IPS DF 19.7 (cell line): ENCODE measurements at regions not wholly inside any gene's neighbourhood (a gene's known extent, or its start where the extent isn't known, plus 50 kb on each side); places are given as distances from the start of the nearest gene placed in this dataset.

Source experiments
- DNase-seq: peaks from one replicate; pipeline ENCODE4 v3.0.0-alpha.2; 2013; ENCODE audit warnings: low read depth, low spot score

- DNase-seq: no peak
Observed at GRCh38 chr2:221833966-221834365, 261.9 kb upstream of the EPHA4 start.

- no peak for DNase-seq
Observed at GRCh38 chr2:221831051-221831450, 258.9 kb upstream of the EPHA4 start.

DNA sequence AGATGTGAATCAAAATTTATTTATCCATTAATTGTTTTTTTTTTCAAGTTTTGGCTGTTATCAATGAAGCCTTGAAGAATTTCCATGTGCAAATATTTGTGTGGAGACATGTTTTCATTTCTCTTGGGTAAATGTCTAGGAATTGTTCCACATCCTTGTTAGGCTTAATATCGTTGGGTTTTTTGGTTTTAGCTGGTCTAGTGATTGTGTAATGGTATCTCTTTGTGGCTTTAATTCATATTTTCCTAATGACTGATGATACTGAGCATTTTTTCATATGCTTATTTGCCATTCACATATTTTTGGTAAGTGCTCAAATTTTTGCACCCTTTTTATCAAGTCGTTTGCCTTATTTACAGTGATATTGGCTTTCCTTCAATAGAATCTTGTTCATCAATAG is 250.3 kb upstream of the EPHA4 start:
- no peak for DNase-seq

- no peak for DNase-seq
Observed at GRCh38 chr2:221818616-221819320, 246.7 kb upstream of the EPHA4 start.

DNA sequence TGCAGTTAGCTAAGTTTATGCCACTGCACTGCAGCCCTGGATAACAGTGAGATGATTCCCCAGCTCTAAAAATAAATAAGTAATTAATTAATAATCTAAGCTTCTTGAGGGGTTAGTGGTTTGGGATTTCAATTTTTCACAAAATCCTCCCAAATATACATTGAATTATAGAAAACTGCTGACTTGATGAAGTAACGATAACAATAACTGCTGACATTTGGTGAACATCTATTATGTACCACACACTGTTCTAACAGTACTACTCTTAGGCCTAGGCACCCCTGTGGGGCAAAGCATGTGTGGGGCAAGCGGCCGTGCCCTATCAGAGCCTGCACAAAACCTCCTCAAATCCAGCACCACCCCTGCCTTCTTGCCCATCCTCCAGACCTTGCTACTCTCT is 245.8 kb upstream of the EPHA4 start:
- DNase-seq: no peak

DNA sequence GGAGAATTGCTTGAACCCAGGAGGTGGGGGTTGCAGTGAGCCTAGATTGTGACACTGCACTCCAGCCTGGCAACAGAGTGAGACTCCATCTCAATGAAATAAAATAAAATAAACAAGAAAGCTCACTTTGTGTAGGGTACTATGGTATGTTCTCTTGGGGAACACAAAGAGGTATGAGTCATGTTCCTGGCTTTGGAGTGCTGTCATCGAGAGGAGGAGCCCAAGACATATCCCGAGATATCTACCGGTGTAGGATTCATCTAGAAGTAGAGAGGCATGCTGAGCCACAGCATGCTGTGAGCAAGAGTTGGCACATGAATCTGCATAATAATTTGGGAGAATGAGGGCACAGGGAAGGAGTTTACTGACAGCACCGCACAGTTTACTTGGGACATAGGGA is 244.9 kb upstream of the EPHA4 start:
- DNase-seq: no peak

DNA sequence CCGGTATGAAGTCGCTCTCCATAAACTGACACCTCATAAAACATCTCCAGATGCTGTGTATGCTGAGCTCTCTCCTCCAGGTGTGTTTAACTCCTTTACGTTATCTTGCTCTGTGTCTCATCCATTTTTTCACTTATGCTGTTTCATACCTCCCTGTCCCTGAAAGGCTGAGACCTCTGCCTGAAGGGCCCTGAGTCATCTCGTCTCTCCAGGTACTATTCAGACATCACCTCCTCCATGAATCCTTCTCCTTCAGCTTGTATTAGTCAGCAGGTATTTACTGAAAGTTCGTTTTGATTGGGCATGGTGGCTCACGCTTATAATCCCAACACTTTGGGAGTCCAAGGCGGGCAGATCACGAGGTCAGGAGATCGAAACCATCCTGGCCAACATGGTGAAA is 244.5 kb upstream of the EPHA4 start:
- no peak for DNase-seq

DNA sequence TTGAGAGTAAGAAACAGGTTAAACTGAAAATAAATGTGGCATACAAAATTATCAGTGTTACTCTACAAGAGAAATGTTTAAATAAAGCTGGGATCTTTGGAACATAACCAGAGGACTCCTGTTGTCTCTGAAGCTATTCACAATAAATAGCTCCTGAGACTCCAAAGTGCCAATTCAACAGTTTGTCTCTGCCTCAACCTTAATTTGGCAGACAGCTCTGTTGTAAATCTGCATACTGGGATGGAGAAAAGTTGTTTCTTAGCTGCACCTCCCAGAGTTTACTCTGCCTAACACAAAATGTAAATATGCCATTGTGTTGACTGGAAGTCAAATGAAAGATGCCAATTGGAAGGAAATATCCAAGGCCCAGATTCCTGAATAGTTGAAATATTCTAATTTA is 238.5 kb upstream of the EPHA4 start:
- DNase-seq: no peak

- DNase-seq: no peak
Observed at GRCh38 chr2:221810245-221810644, 238.1 kb upstream of the EPHA4 start.

DNA sequence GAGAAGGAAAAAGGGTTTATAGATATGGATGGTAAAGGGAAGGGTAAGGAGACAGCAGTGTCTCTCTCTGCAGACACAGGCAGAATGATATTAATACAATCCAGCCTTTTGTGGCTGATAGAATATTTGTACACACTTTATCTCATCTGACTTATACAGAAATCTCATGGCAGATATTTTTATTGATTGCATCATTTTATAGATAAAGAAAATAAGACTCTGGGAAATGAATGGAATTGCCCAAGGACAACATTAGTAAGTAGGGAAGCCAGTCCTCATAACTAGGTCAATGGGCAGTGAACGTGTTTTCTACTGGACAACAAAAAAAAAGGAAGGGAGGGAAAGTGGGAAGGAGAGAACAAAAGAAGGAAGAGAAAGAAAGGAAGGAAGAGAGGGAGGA is 236.4 kb upstream of the EPHA4 start:
- no peak for DNase-seq

DNA sequence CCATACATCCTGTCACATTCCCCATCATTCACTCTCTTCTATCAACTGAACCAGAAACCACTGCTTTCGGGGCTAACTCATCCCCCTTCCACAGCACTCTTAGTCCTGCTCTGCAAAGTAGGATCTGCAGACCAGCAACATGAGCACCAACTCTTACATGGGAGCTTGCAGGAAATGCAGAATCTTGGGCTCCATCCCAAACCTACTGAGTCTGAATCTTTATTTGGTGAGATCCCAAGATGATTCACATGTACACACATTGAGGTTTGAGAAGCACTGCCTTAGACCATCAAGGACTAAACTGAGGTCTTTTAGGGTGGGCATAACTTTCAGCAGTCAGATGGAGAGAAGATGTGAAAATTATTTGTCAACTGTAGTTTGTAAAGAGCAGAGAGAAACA is 235.6 kb upstream of the EPHA4 start:
- DNase-seq: no peak

- DNase-seq: no peak
Observed at GRCh38 chr2:221802089-221802488, 230.0 kb upstream of the EPHA4 start.

GRCh38 chr2:221792971-221793521 is 220.9 kb upstream of the EPHA4 start:
- DNase-seq: peak; percentile 78

GRCh38 chr2:221791844-221792243 is 219.7 kb upstream of the EPHA4 start:
- DNase-seq: no peak

DNA sequence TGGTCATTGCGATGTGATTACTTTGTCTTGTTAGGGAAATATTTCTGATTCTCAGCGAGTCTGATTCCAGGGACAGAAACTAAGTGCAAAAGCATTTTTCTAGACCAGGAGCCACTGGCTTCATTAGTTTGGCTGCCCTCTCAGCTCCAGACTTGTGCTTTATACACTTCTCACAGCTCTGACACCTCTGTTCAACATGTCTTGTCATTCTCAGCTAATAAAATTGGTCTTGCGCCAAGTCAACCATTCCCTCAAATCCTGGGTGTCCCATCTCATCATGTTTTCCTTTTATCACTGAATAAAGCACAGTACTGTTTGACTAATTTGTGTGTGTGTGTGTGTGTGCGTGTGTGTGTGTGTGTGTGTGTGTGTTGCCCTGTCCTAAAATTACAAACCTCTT is 215.5 kb upstream of the EPHA4 start:
- no peak for DNase-seq

GRCh38 chr2:221786297-221786926 is 214.3 kb upstream of the EPHA4 start:
- no peak for DNase-seq

DNA sequence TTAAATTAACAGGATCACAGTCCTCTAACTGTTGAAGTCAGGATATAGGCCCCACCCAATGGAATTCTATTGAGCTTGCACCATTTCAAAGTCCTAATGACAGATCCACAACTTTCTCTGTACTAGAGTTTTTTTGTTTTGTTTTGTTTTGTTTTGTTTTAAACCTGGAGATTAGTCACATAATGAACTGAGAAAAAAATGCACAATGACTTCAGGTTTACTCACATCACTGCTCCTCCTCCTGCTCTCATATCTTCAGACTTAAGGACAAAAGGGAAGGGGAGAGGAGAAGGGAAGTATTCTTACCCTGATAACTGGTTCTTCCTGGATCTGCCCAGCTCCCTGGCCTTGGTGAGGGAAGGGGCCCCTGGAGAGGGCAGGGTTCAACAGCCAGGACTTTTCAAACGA is 208.2 kb upstream of the EPHA4 start:
- DNase-seq: no peak

- DNase-seq: no peak
Observed at GRCh38 chr2:221779614-221780067, 207.5 kb upstream of the EPHA4 start.

GRCh38 chr2:221778025-221778424 is 205.9 kb upstream of the EPHA4 start:
- no peak for DNase-seq

- DNase-seq: no peak
Observed at GRCh38 chr2:221777119-221777518, 205.0 kb upstream of the EPHA4 start.

GRCh38 chr2:221775096-221775495 is 203.0 kb upstream of the EPHA4 start:
- no peak for DNase-seq

DNA sequence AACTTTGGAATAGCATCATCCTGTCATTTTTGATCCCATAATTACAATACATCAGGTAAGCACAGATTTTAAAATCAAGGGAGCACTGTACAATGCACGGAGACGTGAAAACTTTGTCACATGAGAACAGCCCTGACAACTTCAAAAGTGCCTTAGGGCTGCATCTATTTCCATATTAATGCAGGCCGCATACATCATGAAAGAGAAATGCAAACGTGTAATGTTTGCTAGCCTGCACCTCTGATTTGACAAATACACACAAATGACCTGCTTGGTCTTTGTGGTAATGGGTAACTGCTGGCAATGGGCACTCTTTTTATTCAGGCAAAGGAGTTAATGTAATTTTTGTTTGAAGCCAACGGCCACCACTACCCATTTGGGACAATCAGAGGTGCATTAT is 202.0 kb upstream of the EPHA4 start:
- DNase-seq: no peak

GRCh38 chr2:221771297-221771696 is 199.2 kb upstream of the EPHA4 start:
- DNase-seq: no peak
